Ovary (tissue), 7 donors: ENCODE measurements at regions not wholly inside any gene's neighbourhood (a gene's known extent, or its start where the extent isn't known, plus 50 kb on each side); places are given as distances from the start of the nearest gene placed in this dataset.

Source experiments
- DNase-seq, 5 donors: peaks; one replicate each; pipeline ENCODE4 v3.0.0-alpha.2; 2019 to 2020
- H3K27ac ChIP-seq, 2 donors: fragments of 200-600 bp; one replicate each; pipeline versions ENCODE4 v1.5.1 to v1.8.0; 2019 to 2022
- H3K27me3 ChIP-seq: fragments of 200-600 bp; one replicate; pipeline ENCODE4 v1.8.0; 2022
- H3K36me3 ChIP-seq: fragments of 200-600 bp; sonication (generic); one replicate; pipeline ENCODE4 v1.5.1; 2019
- H3K4me1 ChIP-seq: one replicate; pipeline ENCODE4 v1.8.1; 2013; ENCODE audit warnings: mild to moderate bottlenecking, moderate library complexity; ENCODE audit not compliant: insufficient read depth
- H3K4me3 ChIP-seq: fragments of 200-600 bp; sonication (generic); one replicate; pipeline ENCODE4 v1.5.1; 2017
- H3K9me3 ChIP-seq, 2 donors: fragments of 200-600 bp in 1 of 2; sonication (generic) in 1 of 2; one replicate each; pipeline versions ENCODE4 v1.5.1 to v1.8.1; 2013 to 2019; ENCODE audit warnings: mild to moderate bottlenecking in 1 of 2, moderate library complexity in 1 of 2
- CTCF ChIP-seq, 3 donors: fragments of 450-650 bp in 2 of 3; fragments of 200-600 bp in 1 of 3; IDR thresholded peaks; one replicate each; pipeline versions ENCODE4 v1.5.1 to v1.8.0; 2016 to 2022; ENCODE audit warnings: antibody characterized with exemption in 3 of 3, mild to moderate bottlenecking in 1 of 3
- EP300 ChIP-seq: sonication (generic); formaldehyde crosslinking; IDR thresholded peaks from one replicate; pipeline ENCODE4 v1.6.1; 2017; ENCODE audit warnings: antibody characterized with exemption
- POLR2A ChIP-seq: fragments of 450-650 bp; IDR thresholded peaks from one replicate; pipeline ENCODE4 v1.6.1; 2017; ENCODE audit warnings: antibody characterized with exemption, mild to moderate bottlenecking, moderate library complexity
- WGBS, 3 donors: extraction: QIAGEN DNeasy Blood & Tissue Kit in 1 of 3; methylation state at CpG; one replicate each; pipeline versions ENCODE4 v1.1.5 to v1.1.7; 2013 to 2017; 5-methylcytosine and 5-hydroxymethylcytosine counted together
- intact Hi-C, 4 donors: fragments of 100-400 bp; cut with DNase I; formaldehyde crosslinking; loops; one replicate each; pipeline versions ENCODE4 v1.11.0 to v1.15.1; 2022 to 2023
- donor health status: DM: no; HTN: no; CAD: no; lungs with moderate emphysema.
- donor health status: DM: no; HTN: no; CAD: no.
- donor health status: Bipolar disorder and iron deficiency.
- donor health status: DM: no; HTN: no; CAD: no.
- donor health status: DM: yes; HTN: yes; CAD: no.

DNA sequence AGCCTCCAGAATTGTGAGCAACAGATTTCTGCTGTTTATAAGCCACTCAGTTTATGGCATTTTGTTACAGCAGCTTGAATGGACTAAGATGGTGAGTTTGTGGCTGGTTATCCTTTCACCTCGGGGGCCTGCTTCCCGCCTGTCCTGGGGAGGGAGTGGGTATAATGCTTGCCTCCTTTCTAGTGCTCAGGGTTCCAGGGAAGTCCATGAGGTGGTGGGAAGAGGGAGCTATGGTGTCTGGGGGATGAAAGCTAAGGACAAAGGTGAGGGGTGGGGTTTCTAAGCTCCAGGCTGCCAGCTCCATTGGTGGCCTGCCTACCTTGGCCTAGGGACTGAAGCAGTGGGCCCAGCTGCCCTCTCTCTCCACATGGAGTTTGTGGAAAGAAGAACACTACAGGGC is 50.2 kb upstream of the SDK2 start:
- no peaks in the 10 kb centered on the region for H3K4me1 ChIP-seq
- WGBS, 3 donors: 67 to 98% (median 78%) methylated on average over 2 of the region's 2 CpGs
- no peak overlapping the region for H3K4me3 ChIP-seq
- no peak for TF ChIP-seq POLR2A
- TF ChIP-seq CTCF (IDR thresholded peaks at IDR 0.05): no peak
- no peak for TF ChIP-seq EP300
- DNase-seq: no peak
- no peak overlapping the region for H3K27ac ChIP-seq
- no peaks in the 10 kb centered on the region for H3K27me3 ChIP-seq
- no peaks in the 10 kb centered on the region for H3K36me3 ChIP-seq
- intact Hi-C loops: loop anchor here in 1 of 4 donors (5.0 kb wide), 1 partner anchor 1867 kb away; no protein-coding TSS in a partner anchor
- H3K9me3 ChIP-seq: no peaks in the 10 kb centered on the region

DNA sequence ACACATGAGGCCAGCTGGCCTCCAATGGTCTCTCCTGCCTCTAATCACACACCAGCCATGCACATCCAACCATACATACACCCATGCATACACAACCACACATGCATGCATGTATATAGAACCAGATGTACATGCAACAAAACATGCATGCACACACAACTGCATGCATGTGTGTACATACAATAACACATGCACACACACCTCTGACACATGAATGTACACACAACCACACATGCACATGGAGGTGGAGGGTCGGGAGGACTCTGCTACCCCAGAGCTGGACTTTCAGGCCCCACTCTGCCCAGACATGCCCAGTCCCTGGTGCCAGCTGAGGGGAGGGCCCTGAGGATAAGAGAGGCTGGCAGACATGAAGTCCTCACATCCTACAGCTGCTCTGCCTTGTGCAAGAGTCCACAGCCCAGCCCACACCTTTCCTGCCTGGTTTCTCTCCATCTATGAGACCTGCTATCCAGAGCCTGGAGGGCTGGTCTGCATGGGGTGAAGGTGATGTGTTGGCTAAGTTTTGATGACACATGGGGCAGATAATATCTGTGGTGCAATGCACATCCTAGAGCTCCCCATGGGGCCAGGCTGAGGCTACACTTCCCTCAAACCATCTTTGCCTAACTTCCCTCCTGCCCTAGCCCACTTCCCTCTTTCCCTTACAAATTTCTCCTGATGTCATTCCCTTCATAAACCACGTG is 50.9 kb upstream of the SDK2 start:
- TF ChIP-seq EP300 (no peak), CTCF (IDR thresholded peaks at IDR 0.05) (no peak), POLR2A (no peak)
- Histone ChIP-seq H3K36me3 (no peaks in the 10 kb centered on the region), H3K4me1 (no peaks in the 10 kb centered on the region), H3K4me3 (no peak overlapping the region), H3K27ac (no peak overlapping the region), H3K9me3 (no peaks in the 10 kb centered on the region), H3K27me3 (no peaks in the 10 kb centered on the region)
- no peak for DNase-seq
- 54 to 72% (median 68%) methylated on average over 2 of the region's 2 CpGs for WGBS, 3 donors
- intact Hi-C loops: no loop called here

DNA sequence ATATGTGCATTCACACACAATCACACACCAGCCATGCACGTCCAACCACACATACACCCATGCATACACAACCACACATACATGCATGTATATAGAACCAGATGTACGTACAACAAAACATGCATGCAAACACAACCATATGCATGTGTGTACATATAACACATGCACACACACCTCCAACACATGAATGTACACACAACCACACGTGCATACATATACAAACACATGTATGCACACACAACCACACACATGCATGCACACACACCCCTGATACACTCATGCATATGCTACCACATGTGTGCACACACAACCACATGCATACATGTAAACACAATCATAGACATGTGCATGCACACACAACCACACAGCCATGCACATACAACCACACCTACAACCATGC is 52.0 kb upstream of the SDK2 start:
- TF ChIP-seq CTCF (IDR thresholded peaks at IDR 0.05) (no peak), EP300 (no peak), POLR2A (no peak)
- Histone ChIP-seq H3K27me3 (no peaks in the 10 kb centered on the region), H3K36me3 (no peaks in the 10 kb centered on the region), H3K9me3 (no peaks in the 10 kb centered on the region), H3K27ac (no peak overlapping the region), H3K4me1 (no peaks in the 10 kb centered on the region), H3K4me3 (no peak overlapping the region)
- 86 to 94% (median 92%) methylated on average over 3 of the region's 3 CpGs for WGBS, 3 donors
- intact Hi-C loops: no loop called here
- no peak for DNase-seq

DNA sequence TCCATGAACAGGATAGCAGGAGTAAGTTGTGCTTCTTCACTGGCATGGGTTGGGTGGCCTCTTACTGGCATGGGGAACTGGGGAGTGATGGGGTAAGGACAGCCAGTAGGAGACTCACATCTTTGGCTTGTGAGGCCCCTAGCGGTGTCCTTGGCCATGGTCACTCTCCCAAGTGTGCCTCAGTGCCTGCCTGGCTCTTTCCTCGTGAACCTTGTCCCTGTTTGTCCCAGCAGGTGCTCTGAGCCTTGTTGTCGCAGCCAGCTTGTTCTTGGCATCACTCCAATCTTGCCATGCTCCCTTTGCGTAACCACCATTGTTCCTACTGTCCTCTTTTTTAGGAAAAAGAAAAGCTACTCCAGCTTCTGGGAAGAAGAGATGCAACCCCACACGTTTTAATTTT is 53.6 kb upstream of the SDK2 start:
- no peak for TF ChIP-seq EP300
- TF ChIP-seq CTCF (IDR thresholded peaks at IDR 0.05): no peak
- TF ChIP-seq POLR2A: no peak
- no peak overlapping the region for H3K4me3 ChIP-seq
- H3K4me1 ChIP-seq: no peaks in the 10 kb centered on the region
- no peaks in the 10 kb centered on the region for H3K27me3 ChIP-seq
- H3K36me3 ChIP-seq: no peaks in the 10 kb centered on the region
- WGBS, 3 donors: 67 to 70% (median 69%) methylated on average over 5 of the region's 5 CpGs
- DNase-seq: no peak
- no peak overlapping the region for H3K27ac ChIP-seq
- no peaks in the 10 kb centered on the region for H3K9me3 ChIP-seq
- intact Hi-C loops: no loop called here
